ENCODE measurements at regions not wholly inside any gene's neighbourhood (a gene's known extent, or its start where the extent isn't known, plus 50 kb on each side); places are given as distances from the start of the nearest gene placed in this dataset.

- TF ChIP-seq CTCF (IDR thresholded peaks at IDR 0.05; ENCODE audit: poor library complexity) (no peak), EZH2 (IDR thresholded peaks at IDR 0.05; ENCODE audit: borderline replicate concordance) (no peak)
Measured at GRCh38 chr15:61521953-61522352, 292.9 kb upstream of the RORA start.
